H1 (cell line): ENCODE measurements at regions not wholly inside any gene's neighbourhood (a gene's known extent, or its start where the extent isn't known, plus 50 kb on each side); places are given as distances from the start of the nearest gene placed in this dataset.

Experiments
- CTCF ChIA-PET: fragments of 300-600 bp; sonication (Branson Sonifier 250); formaldehyde crosslinking; loops from one replicate; lab custom pipeline; 2021; ENCODE audit not compliant: partially characterized antibody; lab: Charles Lee
- POLR2A ChIA-PET: fragments of 300-600 bp; sonication (Branson Sonifier 250); formaldehyde crosslinking; loops from one replicate; lab custom pipeline; 2021; ENCODE audit warnings: inconsistent platforms; ENCODE audit not compliant: partially characterized antibody; lab: Charles Lee
- DNase-seq, 2 experiments: peaks; one replicate each; pipeline versions ENCODE4 v3.0.0 to v3.0.0-alpha.2; 2010 to 2022; ENCODE audit warnings: low spot score in 2 of 2, low read depth in 1 of 2, mixed read lengths in 1 of 2
- FAIRE-seq: peaks from 2 replicates; lab custom pipeline; 2011; peaks lifted over from hg19 to GRCh38; lab: Jason Lieb, UNC
- H2AFZ ChIP-seq: 2 replicates; pipeline ENCODE4 v1.8.1; 2012; ENCODE audit warnings: low read length, inconsistent platforms
- H2AK5ac ChIP-seq: 2 replicates; pipeline ENCODE4 v1.6.1; 2013; ENCODE audit warnings: low read depth, low read length
- H2BK120ac ChIP-seq: replicated peaks from 2 replicates; pipeline ENCODE3; 2013; ENCODE audit warnings: low read depth, low read length, inconsistent platforms
- H2BK12ac ChIP-seq: 2 replicates; pipeline ENCODE4 v1.6.1; 2013; ENCODE audit warnings: low read depth, low read length
- H2BK15ac ChIP-seq: 2 replicates; pipeline ENCODE4 v1.6.1; 2013; ENCODE audit warnings: low read length
- H2BK20ac ChIP-seq: 2 replicates; pipeline ENCODE4 v1.6.1; 2013; ENCODE audit warnings: low read length
- H2BK5ac ChIP-seq: 2 replicates; pipeline ENCODE4 v1.6.1; 2013; ENCODE audit warnings: low read depth, low read length
- H3K14ac ChIP-seq: 2 replicates; pipeline ENCODE4 v1.6.1; 2013; ENCODE audit warnings: inconsistent platforms; ENCODE audit not compliant: insufficient read length
- H3K18ac ChIP-seq: 2 replicates; pipeline ENCODE4 v1.6.1; 2013; ENCODE audit warnings: low read length; ENCODE audit errors: extremely low read depth
- H3K23ac ChIP-seq: 2 replicates; pipeline ENCODE4 v1.6.1; 2013; ENCODE audit warnings: inconsistent platforms; ENCODE audit not compliant: insufficient read length
- H3K23me2 ChIP-seq: 2 replicates; pipeline ENCODE4 v1.6.1; 2013; ENCODE audit warnings: low read depth, low read length
- H3K27ac ChIP-seq: 2 replicates; pipeline ENCODE4 v1.6.1; 2011; ENCODE audit warnings: low read depth, low read length, inconsistent platforms
- H3K27me3 ChIP-seq, 4 experiments: replicated peaks in 1 of 4; 1 replicate in 1 of 4; 2 replicates in 3 of 4; pipeline versions ENCODE4 v1.6.1 to v1.8.1; 2011 to 2013; ENCODE audit warnings: low read length in 3 of 4, mild to moderate bottlenecking in 3 of 4, inconsistent platforms in 2 of 4, mixed read lengths in 2 of 4, moderate library complexity in 1 of 4; ENCODE audit not compliant: control insufficient read depth in 3 of 4, insufficient read depth in 3 of 4; ENCODE audit errors: extremely low read depth in 1 of 4
- H3K36me3 ChIP-seq, 4 experiments: 2 replicates each; pipeline versions ENCODE4 v1.6.1 to v1.8.1; 2011 to 2013; ENCODE audit warnings: mild to moderate bottlenecking in 4 of 4, low read length in 3 of 4, moderate library complexity in 2 of 4, control low read depth in 1 of 4, inconsistent platforms in 1 of 4; ENCODE audit not compliant: insufficient read depth in 4 of 4, control insufficient read depth in 2 of 4
- H3K4ac ChIP-seq: replicated peaks from 2 replicates; pipeline ENCODE3; 2013; ENCODE audit warnings: low read length, low read depth, mixed read lengths, inconsistent platforms; ENCODE audit not compliant: insufficient read length
- H3K4me1 ChIP-seq, 4 experiments: replicated peaks in 1 of 4; 1 replicate in 1 of 4; 2 replicates in 3 of 4; pipeline versions ENCODE4 v1.6.1 to v1.8.1; 2011 to 2013; ENCODE audit warnings: low read length in 3 of 4, inconsistent platforms in 2 of 4, mixed read lengths in 1 of 4; ENCODE audit not compliant: insufficient read depth in 4 of 4, control insufficient read depth in 3 of 4
- H3K4me2 ChIP-seq, 2 experiments: 2 replicates each; pipeline versions ENCODE4 v1.6.1 to v1.8.1; 2011 to 2013; ENCODE audit warnings: low read depth in 2 of 2, low read length in 2 of 2, control low read depth in 1 of 2, inconsistent platforms in 1 of 2, mild to moderate bottlenecking in 1 of 2; ENCODE audit not compliant: insufficient read depth in 1 of 2
- H3K4me3 ChIP-seq, 4 experiments: fragments of 200-600, 300-600 bp in 1 of 4; sonication (generic), shearing (Covaris generic), sonication (Bioruptor Twin) in 1 of 4; 2 replicates each; pipeline versions ENCODE4 v1.5.1 to v1.8.1; 2011 to 2016; ENCODE audit warnings: low read length in 4 of 4, low read depth in 3 of 4, control low read depth in 2 of 4, inconsistent platforms in 2 of 4, mild to moderate bottlenecking in 2 of 4, mixed read lengths in 1 of 4, moderate library complexity in 1 of 4; ENCODE audit not compliant: insufficient read depth in 2 of 4; ENCODE audit errors: extremely low read depth in 1 of 4
- H3K56ac ChIP-seq: replicated peaks from 2 replicates; pipeline ENCODE3; 2013; ENCODE audit warnings: low read depth, mild to moderate bottlenecking, mixed read lengths, low read length, inconsistent platforms; ENCODE audit not compliant: insufficient read length
- H3K79me1 ChIP-seq: 2 replicates; pipeline ENCODE4 v1.6.1; 2013; ENCODE audit warnings: low read depth, low read length, control low read depth
- H3K79me2 ChIP-seq, 2 experiments: 2 replicates each; pipeline versions ENCODE4 v1.6.1 to v1.8.1; 2012 to 2013; ENCODE audit warnings: low read length in 2 of 2, mild to moderate bottlenecking in 2 of 2, inconsistent platforms in 1 of 2; ENCODE audit not compliant: insufficient read depth in 2 of 2, control insufficient read depth in 1 of 2
- H3K9ac ChIP-seq, 4 experiments: replicated peaks in 1 of 4; 1 replicate in 1 of 4; 2 replicates in 3 of 4; pipeline versions ENCODE4 v1.6.1 to v1.8.1; 2011 to 2013; ENCODE audit warnings: low read depth in 3 of 4, low read length in 3 of 4, control low read depth in 2 of 4, mild to moderate bottlenecking in 2 of 4, moderate library complexity in 2 of 4, inconsistent platforms in 1 of 4; ENCODE audit errors: extremely low read depth in 1 of 4
- H3K9me3 ChIP-seq, 2 experiments: 2 replicates each; pipeline versions ENCODE4 v1.6.1 to v1.8.1; 2012 to 2013; ENCODE audit warnings: mild to moderate bottlenecking in 2 of 2, moderate library complexity in 2 of 2, control low read depth in 1 of 2, inconsistent platforms in 1 of 2, low read depth in 1 of 2, low read length in 1 of 2, mixed read lengths in 1 of 2; ENCODE audit not compliant: insufficient read depth in 2 of 2
- H4K20me1 ChIP-seq, 2 experiments: replicated peaks in 1 of 2; 2 replicates each; pipeline versions ENCODE3 to v1.8.1; 2011 to 2013; ENCODE audit warnings: inconsistent platforms in 2 of 2, low read length in 2 of 2, mild to moderate bottlenecking in 1 of 2; ENCODE audit not compliant: insufficient read depth in 2 of 2, control insufficient read depth in 1 of 2
- H4K5ac ChIP-seq: 2 replicates; pipeline ENCODE4 v1.6.1; 2013; ENCODE audit warnings: low read length, low read depth, mixed read lengths, inconsistent platforms; ENCODE audit not compliant: insufficient read length
- H4K8ac ChIP-seq: 2 replicates; pipeline ENCODE4 v1.8.0; 2013; ENCODE audit warnings: mild to moderate bottlenecking, moderate library complexity, low read length, inconsistent platforms; ENCODE audit not compliant: insufficient read depth; ENCODE audit errors: extremely low read depth
- H4K91ac ChIP-seq: replicated peaks from 2 replicates; pipeline ENCODE3; 2013; ENCODE audit warnings: low read length, mixed read lengths, inconsistent platforms; ENCODE audit not compliant: insufficient read length
- CTCF ChIP-seq, 3 experiments: IDR thresholded peaks; 1 replicate in 2 of 3; 2 replicates in 1 of 3; pipeline versions ENCODE4 v1.5.1 to v1.6.1; 2011; ENCODE audit warnings: low read length in 3 of 3, mild to moderate bottlenecking in 3 of 3, inconsistent platforms in 2 of 3, low read depth in 1 of 3, moderate library complexity in 1 of 3; ENCODE audit not compliant: insufficient read depth in 1 of 3; ENCODE audit errors: control extremely low read depth in 1 of 3
- FOSL1 ChIP-seq: IDR thresholded peaks from 2 replicates; pipeline ENCODE4 v1.6.1; 2011; ENCODE audit warnings: mild to moderate bottlenecking, low read depth, low read length, moderate library complexity; ENCODE audit not compliant: insufficient read depth
- HDAC6 ChIP-seq: IDR thresholded peaks from one replicate; pipeline ENCODE4 v1.7.1; 2012; ENCODE audit warnings: low read depth, mild to moderate bottlenecking, inconsistent platforms, low read length, moderate library complexity
- JUND ChIP-seq: IDR thresholded peaks from 2 replicates; pipeline ENCODE4 v1.6.1; 2011; ENCODE audit warnings: mild to moderate bottlenecking, improper control_type of control experiment, low read length
- KDM4A ChIP-seq: IDR thresholded peaks from one replicate; pipeline ENCODE4 v1.7.1; 2012; ENCODE audit warnings: low read depth, mild to moderate bottlenecking, moderate library complexity, low read length, inconsistent platforms; ENCODE audit not compliant: severe bottlenecking
- PHF8 ChIP-seq: fragments of 200-600 bp; sonication (generic); conservative IDR thresholded peaks from 2 replicates; pipeline ENCODE4 v1.7.1; 2012; ENCODE audit warnings: low read depth, mild to moderate bottlenecking, inconsistent platforms, low read length, moderate library complexity
- RBBP5 ChIP-seq: IDR thresholded peaks from 2 replicates; pipeline ENCODE4 v1.7.1; 2012; ENCODE audit warnings: low read depth, mild to moderate bottlenecking, inconsistent platforms, low read length, moderate library complexity, borderline replicate concordance
- SAP30 ChIP-seq: fragments of 300-600 bp; sonication (generic); IDR thresholded peaks from 2 replicates; pipeline ENCODE4 v1.7.1; 2012; ENCODE audit warnings: low read length, moderate library complexity, mild to moderate bottlenecking, inconsistent platforms; ENCODE audit not compliant: insufficient read depth, insufficient replicate concordance
- SP2 ChIP-seq: IDR thresholded peaks from 2 replicates; pipeline ENCODE4 v1.6.1; 2012; ENCODE audit warnings: mild to moderate bottlenecking, low read length, inconsistent platforms
- TCF12 ChIP-seq: IDR thresholded peaks from 2 replicates; pipeline ENCODE4 v1.6.1; 2011; ENCODE audit warnings: low read depth, mild to moderate bottlenecking, low read length
- WGBS, 2 experiments: shearing (Covaris generic) in 1 of 2; methylation state at CpG; one replicate each; pipeline versions ENCODE4 v1.1.6 to v1.1.7; 2013 to 2015; ENCODE audit warnings: low lambda C conversion rate in 2 of 2, mixed read lengths in 2 of 2, inconsistent platforms in 1 of 2, low coverage in 1 of 2, missing lambda C conversion rate in 1 of 2; ENCODE audit not compliant: insufficient replicate concordance in 2 of 2, insufficient coverage in 1 of 2, insufficient read length in 1 of 2; ENCODE audit errors: extremely low coverage in 1 of 2, missing lambda C conversion rate in 1 of 2; 5-methylcytosine and 5-hydroxymethylcytosine counted together
- TF ChIP-seq, protein P1 (sequence below): IDR thresholded peaks from 2 replicates; pipeline ENCODE4 v1.6.1; 2011; ENCODE audit warnings: low read length, improper control_type of control experiment

DNA sequence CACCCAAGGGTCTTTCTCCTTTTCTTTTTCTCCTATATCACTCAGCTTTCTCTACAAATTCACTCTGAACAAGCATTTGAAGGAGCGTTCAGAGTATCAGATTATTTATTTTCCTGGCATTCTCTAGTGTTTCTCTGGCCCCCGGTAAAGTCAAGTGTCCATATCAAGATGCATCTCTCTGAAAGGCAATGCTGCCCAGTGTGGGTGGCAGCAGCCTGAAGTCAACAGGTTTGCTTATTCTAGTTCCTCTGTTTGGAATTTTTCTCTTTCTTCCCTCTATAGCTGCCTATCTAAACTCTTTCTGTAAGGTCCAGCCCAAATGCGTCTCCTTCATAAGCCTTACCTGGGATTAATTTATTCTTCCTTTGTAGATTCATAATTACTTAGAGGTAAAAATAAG is 526.2 kb upstream of the TNP1 start:
- POLR2A ChIA-PET: no interaction called here
- Histone ChIP-seq H2BK12ac (no peak overlapping the region), H3K18ac (no peak overlapping the region)
- TF ChIP-seq TCF12 (no peak), JUND (no peak), KDM4A (no peak), SAP30 (no peak), SP2 (no peak), FOSL1 (no peak), PHF8 (no peak), RBBP5 (no peak), HDAC6 (no peak), CTCF (IDR thresholded peaks at IDR 0.05; ENCODE audit: control extremely low read depth in 1 of 3, insufficient read depth in 1 of 3, low read depth in 1 of 3, low read length in 3 of 3) (no peak)
- TF ChIP-seq, protein P1, sequence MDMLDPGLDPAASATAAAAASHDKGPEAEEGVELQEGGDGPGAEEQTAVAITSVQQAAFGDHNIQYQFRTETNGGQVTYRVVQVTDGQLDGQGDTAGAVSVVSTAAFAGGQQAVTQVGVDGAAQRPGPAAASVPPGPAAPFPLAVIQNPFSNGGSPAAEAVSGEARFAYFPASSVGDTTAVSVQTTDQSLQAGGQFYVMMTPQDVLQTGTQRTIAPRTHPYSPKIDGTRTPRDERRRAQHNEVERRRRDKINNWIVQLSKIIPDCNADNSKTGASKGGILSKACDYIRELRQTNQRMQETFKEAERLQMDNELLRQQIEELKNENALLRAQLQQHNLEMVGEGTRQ: no peak

More for the DNA sequence above, 526.2 kb upstream of the TNP1 start:
- no peak for FAIRE-seq
- H3K23ac ChIP-seq: no peak overlapping the region
- no peaks in the 10 kb centered on the region for H3K79me1 ChIP-seq
- DNase-seq: no peak
- no peak overlapping the region for H3K56ac ChIP-seq
- no peak overlapping the region for H3K14ac ChIP-seq
- H3K27me3 ChIP-seq: no peaks in the 10 kb centered on the region
- peaks cover 6% of the 10 kb centered on the region in 2 experiments; a peak in 1 of 4 replicates for H3K9me3 ChIP-seq
- no peak overlapping the region for H2BK5ac ChIP-seq
- no peaks in the 10 kb centered on the region for H3K23me2 ChIP-seq
- no peak overlapping the region for H4K91ac ChIP-seq
- H3K4me2 ChIP-seq: no peak overlapping the region
- no peak overlapping the region for H2AK5ac ChIP-seq
- H3K9ac ChIP-seq: no peak overlapping the region
- H4K8ac ChIP-seq: no peak overlapping the region
- no peak overlapping the region for H3K27ac ChIP-seq
- 58% methylated on average over 3 of the region's 3 CpGs; no CpG with 5 or more reads in 1 of the 2 experiments for WGBS, 2 experiments
- no peak overlapping the region for H2BK20ac ChIP-seq
- H3K4me1 ChIP-seq: no peaks in the 10 kb centered on the region
- H4K20me1 ChIP-seq: no peaks in the 10 kb centered on the region
- no peak overlapping the region for H4K5ac ChIP-seq
- H2BK15ac ChIP-seq: no peak overlapping the region
- CTCF ChIA-PET: no interaction called here
- no peak overlapping the region for H2BK120ac ChIP-seq
- H2AFZ ChIP-seq: no peak overlapping the region
- no peaks in the 10 kb centered on the region for H3K36me3 ChIP-seq
- H3K79me2 ChIP-seq: no peaks in the 10 kb centered on the region
- no peak overlapping the region for H3K4me3 ChIP-seq
- no peak overlapping the region for H3K4ac ChIP-seq
